Mesodermal cell (in vitro differentiated cells): ENCODE measurements at regions not wholly inside any gene's neighbourhood (a gene's known extent, or its start where the extent isn't known, plus 50 kb on each side); places are given as distances from the start of the nearest gene placed in this dataset.

Experiments
- H3K27ac ChIP-seq: 2 replicates; pipeline ENCODE4 v1.7.0; 2013; ENCODE audit warnings: mild to moderate bottlenecking, low read depth, low read length, moderate library complexity; ENCODE audit not compliant: severe bottlenecking
- H3K36me3 ChIP-seq: 2 replicates; pipeline ENCODE4 v1.7.1; 2013; ENCODE audit warnings: mild to moderate bottlenecking, low read length, moderate library complexity; ENCODE audit not compliant: control insufficient read depth, insufficient read depth
- H3K4me1 ChIP-seq: one replicate; pipeline ENCODE4 v1.7.1; 2013; ENCODE audit warnings: mild to moderate bottlenecking, low read length; ENCODE audit not compliant: insufficient read depth, control insufficient read depth, poor library complexity, severe bottlenecking
- H3K4me3 ChIP-seq: 2 replicates; pipeline ENCODE4 v1.7.0; 2013; ENCODE audit warnings: low read length, control low read depth, mild to moderate bottlenecking; ENCODE audit not compliant: insufficient read depth, poor library complexity, severe bottlenecking; ENCODE audit errors: extremely low read depth
- H3K9me3 ChIP-seq: 2 replicates; pipeline ENCODE4 v1.7.1; 2013; ENCODE audit warnings: mild to moderate bottlenecking, low read length, moderate library complexity; ENCODE audit not compliant: control insufficient read depth
- WGBS, 2 experiments: methylation state at CpG; one replicate each; pipeline ENCODE4 v1.1.5; 2013; ENCODE audit warnings: missing lambda C conversion rate in 2 of 2; ENCODE audit not compliant: insufficient coverage in 2 of 2; 5-methylcytosine and 5-hydroxymethylcytosine counted together

DNA sequence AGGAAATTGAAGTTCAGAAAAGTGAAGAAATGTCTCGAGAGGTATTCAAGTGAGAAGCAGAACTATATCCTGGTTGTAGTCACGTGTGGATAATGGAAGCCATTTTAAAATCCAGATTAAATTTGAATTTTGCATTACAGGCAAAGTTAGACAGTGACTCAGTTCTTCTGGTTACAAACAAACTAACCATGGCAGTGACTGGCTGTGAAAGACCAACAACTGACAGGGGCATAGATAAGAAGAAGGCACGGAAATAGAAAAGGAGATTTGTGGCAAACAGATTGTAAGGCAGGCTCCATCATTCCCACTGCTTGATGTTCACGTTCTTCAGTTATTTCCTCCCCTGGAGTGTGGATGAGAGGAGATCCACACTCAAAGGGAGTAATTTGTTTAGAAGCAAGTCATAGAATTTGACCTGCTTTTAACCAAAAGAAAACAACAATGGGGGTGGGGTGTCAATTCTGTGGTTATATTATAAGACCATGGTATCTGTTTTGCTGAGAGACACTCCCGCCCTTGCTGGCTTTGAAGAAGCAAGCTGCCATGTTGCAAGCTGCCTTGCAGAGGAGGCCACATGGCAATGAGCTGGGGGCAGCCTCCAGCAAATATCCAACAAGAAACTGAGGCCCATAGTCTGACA is 795.3 kb downstream of the VRK1 start:
- Histone ChIP-seq H3K27ac (no peak overlapping the region), H3K9me3 (no peaks in the 10 kb centered on the region), H3K36me3 (no peaks in the 10 kb centered on the region), H3K4me3 (no peak overlapping the region), H3K4me1 (no peaks in the 10 kb centered on the region)
- WGBS, 2 experiments = 77 to 91% methylated on average over 3 to 4 of the region's 5 CpGs

DNA sequence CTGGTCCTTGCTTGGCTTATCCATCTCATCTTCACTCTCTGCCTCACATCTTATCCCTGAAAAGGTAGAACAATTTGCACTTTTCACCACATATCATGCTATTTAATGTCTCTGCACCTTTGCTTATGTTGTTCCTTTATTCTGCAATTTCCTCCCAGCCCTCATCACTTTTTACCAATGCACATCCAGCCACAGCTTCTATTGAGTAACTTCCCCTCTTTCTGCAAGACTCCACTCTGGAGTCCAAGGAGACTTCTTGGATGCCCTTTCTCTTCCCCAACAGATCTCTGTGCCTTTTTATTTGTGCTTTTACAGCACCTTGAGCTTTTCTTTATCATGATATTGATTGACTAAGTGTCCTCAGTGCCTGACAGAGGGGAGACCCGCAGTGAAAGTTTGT is 797.1 kb downstream of the VRK1 start:
- 100% methylated on average over 1 of the region's 1 CpG; no CpG with 5 or more reads in 1 of the 2 experiments for WGBS, 2 experiments
- Histone ChIP-seq H3K4me1 (no peaks in the 10 kb centered on the region), H3K4me3 (no peak overlapping the region), H3K36me3 (no peaks in the 10 kb centered on the region), H3K27ac (no peak overlapping the region), H3K9me3 (no peaks in the 10 kb centered on the region)

DNA sequence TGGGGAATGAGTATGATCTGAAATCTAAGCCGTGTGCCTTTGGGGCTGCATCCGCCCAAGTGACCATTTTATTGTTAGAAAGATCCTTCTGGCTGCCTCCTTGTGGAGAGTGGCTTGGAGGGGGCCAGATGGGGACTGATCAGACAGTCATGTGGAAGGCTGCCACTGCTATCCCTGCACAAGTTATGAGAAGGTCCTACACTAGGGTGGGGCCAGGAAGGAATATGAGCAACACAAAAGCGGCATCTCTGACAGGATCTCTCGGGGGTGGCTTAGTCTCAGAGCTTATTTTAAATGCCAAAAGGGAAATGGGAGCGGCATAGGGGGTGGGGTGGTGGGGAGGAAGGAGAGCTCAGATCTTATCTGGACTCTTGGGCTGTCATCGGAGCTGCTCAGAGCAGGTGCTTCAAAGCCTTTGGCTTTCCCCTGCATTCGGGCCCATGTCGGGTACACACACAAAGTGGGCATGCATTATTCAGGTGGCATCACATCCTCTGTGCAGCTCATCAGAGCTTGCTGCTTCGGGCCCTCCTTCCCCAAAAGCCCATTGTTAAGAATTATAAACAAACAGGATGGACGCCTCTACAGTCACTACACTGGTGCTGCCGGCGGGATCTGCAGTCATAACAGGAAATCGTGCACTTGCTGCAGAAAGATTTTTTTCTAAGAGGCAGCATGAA is 805.4 kb downstream of the VRK1 start:
- no peaks in the 10 kb centered on the region for H3K36me3 ChIP-seq
- H3K4me3 ChIP-seq = no peak overlapping the region
- H3K9me3 ChIP-seq = no peaks in the 10 kb centered on the region
- H3K4me1 ChIP-seq = no peaks in the 10 kb centered on the region
- H3K27ac ChIP-seq = no peak overlapping the region
- WGBS, 2 experiments = 87 to 92% methylated on average over 13 of the region's 13 CpGs

DNA sequence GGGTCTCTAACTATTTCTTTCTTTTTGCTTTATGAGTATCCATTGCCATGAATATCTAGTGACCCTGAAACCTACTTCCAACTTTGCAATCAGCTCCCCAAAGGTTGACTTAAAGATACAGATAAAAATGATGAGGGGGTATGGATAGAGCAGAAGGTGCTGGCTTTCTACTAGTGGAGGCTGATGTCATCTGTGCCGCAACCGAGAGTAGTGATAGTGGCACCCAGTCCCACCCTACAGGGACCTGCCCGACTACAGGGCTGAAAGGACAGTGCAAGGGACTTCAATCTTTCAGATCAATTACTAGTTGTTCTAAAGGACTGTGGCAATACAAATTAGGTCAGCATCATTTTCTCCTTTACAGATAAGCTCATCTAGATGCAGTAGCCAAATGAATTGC is 806.0 kb downstream of the VRK1 start:
- H3K9me3 ChIP-seq = no peaks in the 10 kb centered on the region
- no peaks in the 10 kb centered on the region for H3K36me3 ChIP-seq
- H3K27ac ChIP-seq = no peak overlapping the region
- H3K4me1 ChIP-seq = no peaks in the 10 kb centered on the region
- 92% methylated on average over 2 of the region's 3 CpGs for WGBS, 2 experiments
- no peak overlapping the region for H3K4me3 ChIP-seq

DNA sequence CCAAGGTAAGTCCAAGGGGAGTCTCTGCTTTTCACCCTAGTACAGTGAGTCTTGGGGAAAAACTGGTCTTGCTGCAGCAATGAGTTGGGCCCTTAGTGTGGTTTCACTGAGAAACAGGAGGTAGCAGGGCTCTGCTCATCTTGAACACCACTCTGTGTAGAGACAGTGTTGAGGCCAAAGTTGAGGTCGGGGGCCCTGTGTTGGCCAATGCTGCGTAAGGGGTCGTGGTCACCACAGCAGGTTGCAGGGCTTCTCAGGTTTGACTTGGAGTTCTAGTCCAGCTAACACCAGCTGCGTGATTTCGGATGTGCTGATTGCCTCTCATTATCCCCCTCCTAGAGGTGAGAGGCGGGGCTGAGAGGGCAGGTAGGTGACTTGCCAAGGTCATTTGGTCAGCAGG is 807.5 kb downstream of the VRK1 start:
- H3K27ac ChIP-seq = no peak overlapping the region
- H3K4me3 ChIP-seq = no peak overlapping the region
- no peaks in the 10 kb centered on the region for H3K9me3 ChIP-seq
- H3K4me1 ChIP-seq = no peaks in the 10 kb centered on the region
- H3K36me3 ChIP-seq = no peaks in the 10 kb centered on the region
- WGBS, 2 experiments = 92 to 100% methylated on average over 3 to 4 of the region's 6 CpGs

DNA sequence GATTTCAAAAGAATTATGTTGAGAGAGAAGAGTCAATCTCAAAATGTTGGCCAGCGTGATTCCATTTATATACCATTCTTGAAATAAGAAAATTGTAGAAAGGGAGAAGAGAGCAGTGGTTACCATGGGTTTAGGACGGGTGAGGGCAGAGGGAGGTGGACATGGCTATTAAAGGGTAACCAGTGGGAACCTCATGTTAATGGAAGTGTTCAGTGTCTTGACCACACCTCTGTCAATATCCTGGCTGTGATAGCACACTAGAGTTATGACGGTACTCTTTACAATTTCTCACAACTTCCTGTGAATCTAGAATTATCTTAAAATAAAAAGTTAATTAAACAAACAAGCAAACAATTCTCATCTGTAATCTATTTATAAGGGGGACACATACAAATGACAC is 821.2 kb downstream of the VRK1 start:
- WGBS, 2 experiments = 80% methylated on average over 1 of the region's 3 CpGs; no CpG with 5 or more reads in 1 of the 2 experiments
- Histone ChIP-seq H3K4me3 (no peak overlapping the region), H3K36me3 (no peaks in the 10 kb centered on the region), H3K4me1 (no peaks in the 10 kb centered on the region), H3K9me3 (no peaks in the 10 kb centered on the region), H3K27ac (no peak overlapping the region)

DNA sequence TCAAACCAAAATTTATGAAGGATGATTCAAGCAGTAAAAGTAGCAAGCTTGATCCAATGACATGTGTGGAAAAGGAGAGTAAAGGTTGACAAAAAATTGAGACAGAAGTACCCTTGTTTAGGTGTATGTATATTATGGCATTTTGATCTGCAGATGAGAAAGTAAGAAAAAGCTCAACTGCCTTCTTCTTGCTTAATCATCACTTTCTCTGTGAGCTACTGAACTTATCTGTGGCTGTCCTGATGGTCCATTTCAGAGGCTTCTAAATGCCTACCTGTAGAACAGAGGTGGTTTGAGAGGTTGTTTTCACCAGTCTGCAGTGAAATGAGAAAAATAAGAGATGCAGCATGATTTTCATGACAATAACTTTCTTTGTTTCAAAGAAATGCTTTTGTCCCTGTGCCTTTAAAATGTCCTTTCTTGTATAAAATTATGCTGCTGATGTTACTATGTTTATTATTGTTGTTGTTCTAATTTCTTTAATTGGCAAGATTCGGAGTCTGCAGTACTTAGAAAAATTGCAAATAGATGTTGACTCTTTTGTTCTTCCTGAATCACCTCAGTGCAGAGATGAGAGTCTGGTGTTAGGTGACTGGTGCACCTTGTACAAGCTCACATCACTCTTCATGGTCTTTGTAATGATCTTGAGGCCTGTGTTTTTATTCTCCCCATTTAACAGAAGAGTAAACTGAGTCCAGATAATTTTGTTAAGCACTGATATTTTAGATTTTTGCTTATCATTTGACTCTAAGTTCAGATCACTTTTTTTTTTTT is 821.9 kb downstream of the VRK1 start:
- Histone ChIP-seq H3K4me3 (no peak overlapping the region), H3K9me3 (no peaks in the 10 kb centered on the region), H3K27ac (no peak overlapping the region), H3K36me3 (no peaks in the 10 kb centered on the region), H3K4me1 (no peaks in the 10 kb centered on the region)
- 86 to 87% methylated on average over 1 of the region's 1 CpG for WGBS, 2 experiments

DNA sequence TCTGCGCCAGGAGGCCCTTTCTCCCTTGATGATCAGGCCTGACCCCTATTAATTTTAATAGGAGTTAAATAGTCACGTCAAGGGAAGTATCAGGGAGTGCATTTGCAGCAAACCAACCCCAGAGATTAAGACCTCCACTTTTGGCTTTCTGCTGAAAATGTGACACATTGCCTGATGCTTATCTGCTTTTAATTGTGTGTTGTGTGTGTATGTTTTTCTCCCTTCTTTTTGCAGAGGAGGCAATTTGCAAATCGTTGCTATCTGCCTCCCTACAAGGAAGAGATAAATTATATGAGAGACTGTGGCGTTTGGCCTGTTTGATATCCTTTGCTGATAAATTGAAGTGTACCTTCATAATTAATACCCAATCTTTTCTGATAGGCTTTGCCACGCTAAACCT is 822.9 kb downstream of the VRK1 start:
- H3K4me1 ChIP-seq = no peaks in the 10 kb centered on the region
- H3K9me3 ChIP-seq = no peaks in the 10 kb centered on the region
- WGBS, 2 experiments = 85% methylated on average over 3 of the region's 5 CpGs; no CpG with 5 or more reads in 1 of the 2 experiments
- no peaks in the 10 kb centered on the region for H3K36me3 ChIP-seq
- no peak overlapping the region for H3K27ac ChIP-seq
- H3K4me3 ChIP-seq = no peak overlapping the region

DNA sequence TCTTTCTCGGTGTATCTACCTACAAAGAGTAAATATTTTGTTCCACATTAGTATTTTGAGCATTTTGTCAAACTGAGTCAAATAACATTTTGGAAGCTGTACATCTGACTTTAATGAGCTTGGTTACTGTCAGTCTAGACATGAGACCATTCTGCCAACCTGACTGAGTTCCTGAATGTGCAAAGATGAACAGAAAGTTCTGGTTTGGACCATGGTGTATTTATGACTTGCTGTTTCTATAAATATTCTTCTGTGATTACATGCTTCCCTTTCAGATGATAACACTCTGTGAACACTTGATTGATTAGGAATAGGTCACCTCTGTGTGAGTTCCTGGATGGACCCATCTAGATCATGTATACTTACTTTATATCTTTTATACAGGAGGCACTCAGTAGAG is 827.8 kb downstream of the VRK1 start:
- H3K27ac ChIP-seq = no peak overlapping the region
- H3K36me3 ChIP-seq = no peaks in the 10 kb centered on the region
- no peak overlapping the region for H3K4me3 ChIP-seq
- no peaks in the 10 kb centered on the region for H3K4me1 ChIP-seq
- WGBS, 2 experiments = 100% methylated on average over 1 of the region's 1 CpG; no CpG with 5 or more reads in 1 of the 2 experiments
- no peaks in the 10 kb centered on the region for H3K9me3 ChIP-seq

DNA sequence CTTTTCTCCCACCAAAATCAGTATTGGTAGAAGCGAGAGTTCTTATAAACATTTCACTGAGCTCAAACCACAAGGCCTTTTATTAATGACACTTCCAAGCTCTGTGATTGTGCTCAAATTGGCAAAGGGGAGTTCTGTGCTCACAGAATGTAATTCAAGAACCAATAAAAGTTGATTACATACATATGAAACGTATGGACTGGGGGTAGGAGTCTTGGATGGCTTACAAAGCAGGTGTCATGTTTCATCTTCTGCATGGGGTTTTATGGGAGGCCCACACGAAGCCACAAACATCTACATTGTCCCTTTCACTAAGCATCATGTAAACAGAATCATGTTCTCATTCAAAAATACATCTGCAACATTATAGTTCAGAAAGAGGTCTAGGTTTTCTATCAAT is 828.3 kb downstream of the VRK1 start:
- H3K27ac ChIP-seq = no peak overlapping the region
- no peaks in the 10 kb centered on the region for H3K9me3 ChIP-seq
- H3K36me3 ChIP-seq = no peaks in the 10 kb centered on the region
- no peak overlapping the region for H3K4me3 ChIP-seq
- H3K4me1 ChIP-seq = no peaks in the 10 kb centered on the region
- no CpG with 5 or more reads among the region's 3 CpGs for WGBS, 2 experiments

DNA sequence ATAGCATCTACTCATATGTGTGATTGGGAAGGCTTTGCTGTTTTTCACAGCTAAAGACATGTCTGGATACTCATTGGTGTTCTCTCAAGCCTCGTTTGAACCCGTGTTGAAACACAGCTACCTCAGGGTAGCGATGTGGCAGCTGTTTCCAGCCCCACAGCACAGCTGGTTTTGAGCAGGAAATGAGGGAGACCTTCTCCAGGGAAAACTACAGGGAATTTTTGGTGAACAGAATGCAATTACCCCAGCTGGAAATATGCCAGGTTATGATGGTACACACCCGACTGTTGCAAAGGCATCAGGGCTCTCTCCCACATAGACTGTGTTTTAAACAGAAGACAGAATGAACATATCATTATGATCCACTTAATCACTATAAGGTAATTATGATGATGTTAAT is 828.9 kb downstream of the VRK1 start:
- H3K27ac ChIP-seq = no peak overlapping the region
- WGBS, 2 experiments = 66 to 100% methylated on average over 3 of the region's 4 CpGs
- no peaks in the 10 kb centered on the region for H3K9me3 ChIP-seq
- H3K36me3 ChIP-seq = no peaks in the 10 kb centered on the region
- H3K4me3 ChIP-seq = no peak overlapping the region
- H3K4me1 ChIP-seq = no peaks in the 10 kb centered on the region
